ENCODE measurements at regions not wholly inside any gene's neighbourhood (a gene's known extent, or its start where the extent isn't known, plus 50 kb on each side); places are given as distances from the start of the nearest gene placed in this dataset.

DNA sequence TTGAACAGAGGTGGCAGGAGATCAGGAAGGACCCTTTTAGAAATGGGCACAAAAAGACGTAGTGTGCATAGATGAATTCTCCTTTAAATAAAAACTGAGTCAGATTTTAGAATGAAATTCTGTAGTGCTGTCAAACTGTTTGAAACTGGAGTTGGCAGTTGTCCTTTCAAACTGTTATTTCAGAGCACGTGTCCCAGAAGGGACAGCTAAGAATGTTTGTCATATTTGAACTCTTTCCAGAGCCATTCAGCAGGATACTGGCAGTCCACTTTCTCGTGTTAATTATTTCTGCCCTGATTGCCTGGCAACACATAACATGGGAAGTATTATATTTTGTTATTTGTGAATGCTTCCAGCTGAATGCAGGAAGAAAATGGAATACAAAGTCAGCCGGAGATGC lies 212.3 kb upstream of the DPYD start:
- TF ChIP-seq, protein P1, sequence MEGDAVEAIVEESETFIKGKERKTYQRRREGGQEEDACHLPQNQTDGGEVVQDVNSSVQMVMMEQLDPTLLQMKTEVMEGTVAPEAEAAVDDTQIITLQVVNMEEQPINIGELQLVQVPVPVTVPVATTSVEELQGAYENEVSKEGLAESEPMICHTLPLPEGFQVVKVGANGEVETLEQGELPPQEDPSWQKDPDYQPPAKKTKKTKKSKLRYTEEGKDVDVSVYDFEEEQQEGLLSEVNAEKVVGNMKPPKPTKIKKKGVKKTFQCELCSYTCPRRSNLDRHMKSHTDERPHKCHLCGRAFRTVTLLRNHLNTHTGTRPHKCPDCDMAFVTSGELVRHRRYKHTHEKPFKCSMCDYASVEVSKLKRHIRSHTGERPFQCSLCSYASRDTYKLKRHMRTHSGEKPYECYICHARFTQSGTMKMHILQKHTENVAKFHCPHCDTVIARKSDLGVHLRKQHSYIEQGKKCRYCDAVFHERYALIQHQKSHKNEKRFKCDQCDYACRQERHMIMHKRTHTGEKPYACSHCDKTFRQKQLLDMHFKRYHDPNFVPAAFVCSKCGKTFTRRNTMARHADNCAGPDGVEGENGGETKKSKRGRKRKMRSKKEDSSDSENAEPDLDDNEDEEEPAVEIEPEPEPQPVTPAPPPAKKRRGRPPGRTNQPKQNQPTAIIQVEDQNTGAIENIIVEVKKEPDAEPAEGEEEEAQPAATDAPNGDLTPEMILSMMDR (IDR thresholded peaks at IDR 0.05): no peak
- TF ChIP-seq POLR2A (IDR thresholded peaks at IDR 0.05): no peak
